Activated CD4-positive, alpha-beta T cell treated with anti-CD3 and anti-CD28 coated beads, Interleukin-2, Interleukin-4, amounts not matched to agents 100 ng/mL and 50 ng/mL, durations not matched to agents 16 hours and 8 hours (primary cell): ENCODE measurements at regions not wholly inside any gene's neighbourhood (a gene's known extent, or its start where the extent isn't known, plus 50 kb on each side); places are given as distances from the start of the nearest gene placed in this dataset.
"Not testable (repeated sequence)": the region's sequence is repeated elsewhere in the genome, so short reads cannot be mapped to it uniquely, and the experiment has no call there.

Experiments used
- DNase-seq: peaks from one replicate; pipeline ENCODE4 v3.0.0-alpha.2; 2020; ENCODE audit warnings: low spot score

DNA sequence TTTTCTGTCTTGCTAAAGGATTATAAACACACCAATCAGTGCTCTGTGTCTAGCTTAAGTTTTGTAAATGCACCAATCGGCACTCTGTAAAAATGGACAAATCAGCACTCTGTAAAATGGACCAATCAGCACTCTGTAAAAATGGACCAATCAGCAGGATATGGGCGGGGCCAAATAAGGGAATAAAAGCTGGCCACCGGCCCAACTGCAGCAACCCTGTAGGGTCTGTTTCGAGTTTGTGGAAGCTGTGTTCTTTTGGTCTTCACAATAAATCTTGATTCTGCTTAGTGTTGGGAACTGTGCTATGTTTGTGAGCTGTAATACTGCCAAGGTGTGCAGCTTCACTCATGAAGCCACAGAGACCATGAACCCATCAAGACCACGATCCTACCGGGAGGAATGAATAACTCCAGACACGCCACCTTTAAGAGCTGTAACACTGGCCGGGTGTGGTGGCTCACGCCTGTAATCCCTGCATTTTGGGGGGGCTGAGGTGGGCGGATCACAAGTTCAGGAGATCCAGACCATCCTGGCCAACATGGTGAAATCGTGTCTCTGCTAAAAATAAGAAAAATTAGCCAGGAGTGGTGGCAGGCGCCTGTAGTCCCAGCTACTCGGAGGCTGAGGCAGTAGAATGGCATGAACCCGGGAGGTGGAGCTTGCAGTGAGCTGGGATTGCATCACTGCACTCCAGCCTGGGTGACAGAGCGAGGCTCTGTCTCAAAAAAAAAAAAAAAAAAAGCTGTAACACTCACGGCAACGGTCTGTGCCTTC lies 133.0 kb upstream of the GDF10 start:
- not testable (repeated sequence) for DNase-seq

GRCh38 chr10:47167591-47167990 lies 132.4 kb upstream of the GDF10 start:
- DNase-seq: no peak

DNA sequence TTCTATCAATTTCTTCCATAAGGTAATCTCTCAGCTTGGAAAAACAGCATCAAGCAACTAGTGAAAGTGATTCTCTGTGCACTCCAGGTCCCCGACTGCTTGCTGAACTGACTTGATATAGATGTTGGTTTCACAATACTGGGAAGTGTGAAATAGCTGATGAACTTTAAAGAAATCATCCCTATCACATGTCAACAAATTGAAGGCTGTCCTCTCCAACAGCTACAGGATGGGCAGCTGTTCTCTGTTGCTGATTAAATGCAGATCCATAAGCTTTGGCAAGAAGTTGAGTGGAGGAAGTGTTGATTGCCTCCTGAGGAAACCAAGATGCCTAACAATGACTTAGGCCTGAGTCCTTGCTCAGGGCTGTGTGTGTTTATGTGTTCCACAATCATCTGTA lies 130.4 kb upstream of the GDF10 start:
- no peak for DNase-seq

- DNase-seq: no peak
Observed at GRCh38 chr10:47173929-47174442, 126.0 kb upstream of the GDF10 start.

DNA sequence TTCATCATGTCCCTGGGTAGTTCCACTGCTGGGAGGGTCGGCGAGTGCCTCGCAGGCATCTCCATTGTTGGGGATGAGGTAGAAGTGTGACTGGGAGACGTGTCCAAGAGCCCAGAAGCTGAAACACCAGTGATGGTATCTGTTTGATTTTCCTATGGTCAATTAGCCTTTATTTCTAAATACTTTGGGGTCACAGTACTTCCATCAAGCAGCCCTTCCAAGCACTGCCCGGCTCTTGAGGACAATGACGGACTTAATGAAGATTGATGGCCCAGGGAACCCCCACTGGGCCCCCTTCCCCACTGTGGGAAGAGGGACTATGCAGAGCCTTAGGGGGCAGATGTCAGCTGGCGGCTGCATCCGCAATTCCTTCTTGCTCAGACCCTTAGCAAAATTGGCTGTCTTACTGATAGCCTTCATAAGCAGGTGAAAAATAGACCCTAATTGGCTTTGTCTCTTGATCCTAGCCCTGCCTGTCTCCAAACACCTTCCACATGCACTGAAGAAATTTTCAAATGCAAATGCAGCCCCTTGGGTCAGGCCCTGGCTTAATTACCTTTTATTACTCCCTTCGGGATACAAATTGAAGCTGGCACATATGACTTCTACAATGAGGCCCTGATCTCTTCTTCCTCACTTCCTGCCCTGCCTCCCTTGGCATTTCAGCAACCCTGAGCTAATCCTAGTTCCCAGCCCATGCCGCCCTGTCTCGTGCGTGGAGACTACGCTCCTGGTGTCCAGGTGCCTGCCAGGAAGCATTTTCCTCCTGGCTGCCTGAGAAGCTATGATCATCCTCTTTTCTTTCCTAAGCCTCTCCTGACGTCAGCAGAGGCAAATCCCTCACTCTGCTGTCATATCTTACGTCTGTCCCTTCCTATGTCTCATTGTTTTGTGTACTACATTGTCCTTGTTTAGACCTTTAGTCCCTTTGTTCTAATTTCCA lies 124.5 kb upstream of the GDF10 start:
- no peak for DNase-seq

DNA sequence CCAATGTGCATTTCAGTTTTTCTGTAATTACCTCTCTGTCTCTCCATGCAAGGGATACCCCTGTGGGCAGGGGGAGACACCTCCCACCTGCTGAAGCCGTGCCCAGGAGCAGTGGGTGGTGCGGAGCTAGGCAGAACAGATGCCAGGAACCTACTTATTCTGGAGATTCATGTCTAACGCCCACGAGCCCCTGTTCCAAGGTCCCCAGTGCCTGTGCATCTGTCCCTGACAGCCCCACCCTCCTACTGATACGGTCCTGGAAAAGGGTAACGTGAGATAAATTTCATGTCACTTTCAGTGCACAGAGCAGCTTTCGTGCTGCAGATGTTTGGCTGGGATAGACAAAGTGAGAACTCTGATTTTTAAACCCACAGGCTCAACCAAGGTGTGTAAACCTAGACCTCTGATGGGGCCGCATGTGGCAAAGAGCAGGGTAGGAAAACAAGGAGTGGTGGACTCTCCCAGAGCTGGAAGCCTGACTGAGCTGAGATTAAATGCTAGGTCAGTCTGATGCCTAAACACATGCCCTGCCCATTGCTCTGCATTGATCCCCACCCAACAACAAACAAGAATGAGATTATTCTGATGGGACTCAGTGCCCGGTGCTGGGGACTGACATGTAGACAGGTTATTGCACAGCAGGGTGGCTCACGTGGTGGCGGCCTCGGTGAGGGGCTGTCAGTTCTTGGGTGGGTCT lies 123.6 kb upstream of the GDF10 start:
- no peak for DNase-seq

DNA sequence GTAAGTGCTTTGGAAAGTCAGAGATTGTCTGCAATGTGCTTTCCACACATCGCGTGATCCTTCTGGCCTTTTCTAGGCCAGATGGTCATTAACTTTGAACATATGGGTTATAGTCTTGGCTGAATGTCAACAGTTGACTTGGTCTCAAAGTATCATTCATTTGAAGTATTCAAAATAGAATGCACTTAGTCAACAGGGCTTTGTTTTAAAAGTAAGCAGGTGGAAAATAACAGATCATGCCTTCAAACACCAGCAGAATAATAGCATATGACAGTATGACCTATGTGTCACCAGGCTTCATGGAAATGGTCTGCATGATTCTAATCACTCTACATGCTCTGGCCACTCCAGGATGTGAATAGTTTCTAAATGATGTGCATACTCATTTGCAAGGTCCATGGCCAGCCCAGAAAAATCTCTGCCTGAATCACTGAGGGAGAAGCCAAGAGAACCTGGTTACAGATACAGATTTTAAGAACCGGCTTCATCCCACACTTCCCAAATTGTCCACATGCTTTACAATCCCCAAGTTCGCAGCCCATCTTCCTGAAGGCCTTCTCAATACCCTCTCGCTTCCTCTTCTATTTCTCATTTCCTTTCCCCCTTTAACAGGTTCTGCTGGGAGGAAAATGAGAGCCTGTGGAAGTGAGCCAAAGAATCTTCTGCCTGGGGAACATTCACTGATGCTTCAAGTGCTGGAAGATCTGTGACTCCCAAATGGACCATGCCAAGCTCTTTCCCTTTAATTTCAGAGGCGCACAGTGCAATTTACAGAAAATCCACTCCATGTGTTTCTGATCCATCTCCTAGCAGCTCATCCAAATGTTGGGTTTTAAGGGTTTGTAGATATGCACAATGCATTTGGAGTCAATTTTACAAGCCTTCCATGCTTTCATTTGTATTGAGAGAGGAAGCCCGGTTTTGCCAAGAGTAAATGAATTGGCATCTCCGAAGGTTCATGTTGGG lies 122.8 kb upstream of the GDF10 start:
- DNase-seq: no peak

DNA sequence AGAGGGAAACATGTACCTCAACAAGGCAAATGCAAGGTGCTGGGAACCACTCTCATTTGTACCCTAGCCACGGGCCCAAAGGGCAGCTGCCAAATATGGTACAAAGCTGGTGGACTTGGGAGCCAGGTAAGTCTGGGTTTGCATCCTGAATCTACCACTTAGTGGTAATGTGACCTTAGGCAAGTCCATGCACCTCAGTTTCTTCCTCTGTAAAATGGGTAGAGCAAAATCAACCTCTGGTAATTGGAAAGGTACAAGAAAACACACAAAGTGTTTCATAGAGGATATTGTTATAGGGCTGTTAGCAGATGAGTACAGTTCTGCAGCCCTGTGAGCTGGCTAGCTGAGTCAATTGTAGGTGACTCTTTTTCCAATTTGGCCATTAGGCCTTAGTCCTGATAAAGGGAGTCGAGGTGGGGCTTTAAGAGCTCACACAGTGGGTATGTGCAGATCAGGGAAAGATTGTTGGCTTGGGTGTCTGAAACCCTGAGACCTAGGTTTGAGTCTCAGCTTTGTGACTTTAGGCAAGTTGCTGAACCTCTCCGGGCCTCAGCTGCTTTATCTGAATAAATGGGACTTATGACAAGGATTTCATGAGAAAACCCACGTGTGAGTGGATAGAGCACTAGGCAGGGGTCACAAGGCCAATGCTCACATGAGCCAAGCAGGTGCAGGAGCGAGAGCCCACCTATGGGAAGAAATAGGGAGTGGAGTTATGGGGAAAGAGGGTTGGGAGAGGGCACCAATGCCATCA lies 121.3 kb upstream of the GDF10 start:
- no peak for DNase-seq

DNA sequence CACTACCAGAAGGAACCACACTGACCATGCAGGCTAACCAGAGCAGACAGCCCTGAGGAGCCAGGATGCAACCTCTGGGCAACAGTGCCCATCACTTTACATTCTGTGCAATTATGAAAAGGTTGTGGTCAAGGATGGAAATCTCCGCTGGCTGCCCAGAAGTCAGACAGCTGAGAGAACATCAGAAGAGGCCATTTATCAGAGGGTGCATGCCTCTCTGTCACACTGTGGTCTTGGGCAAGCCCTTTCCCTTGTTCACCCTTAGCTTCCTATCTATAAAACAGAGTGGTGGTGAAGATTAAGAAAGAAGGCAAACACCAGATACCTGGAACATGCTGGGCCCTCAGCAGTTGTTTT lies 120.7 kb upstream of the GDF10 start:
- no peak for DNase-seq

GRCh38 chr10:47181052-47181849 lies 118.7 kb upstream of the GDF10 start:
- no peak for DNase-seq

DNA sequence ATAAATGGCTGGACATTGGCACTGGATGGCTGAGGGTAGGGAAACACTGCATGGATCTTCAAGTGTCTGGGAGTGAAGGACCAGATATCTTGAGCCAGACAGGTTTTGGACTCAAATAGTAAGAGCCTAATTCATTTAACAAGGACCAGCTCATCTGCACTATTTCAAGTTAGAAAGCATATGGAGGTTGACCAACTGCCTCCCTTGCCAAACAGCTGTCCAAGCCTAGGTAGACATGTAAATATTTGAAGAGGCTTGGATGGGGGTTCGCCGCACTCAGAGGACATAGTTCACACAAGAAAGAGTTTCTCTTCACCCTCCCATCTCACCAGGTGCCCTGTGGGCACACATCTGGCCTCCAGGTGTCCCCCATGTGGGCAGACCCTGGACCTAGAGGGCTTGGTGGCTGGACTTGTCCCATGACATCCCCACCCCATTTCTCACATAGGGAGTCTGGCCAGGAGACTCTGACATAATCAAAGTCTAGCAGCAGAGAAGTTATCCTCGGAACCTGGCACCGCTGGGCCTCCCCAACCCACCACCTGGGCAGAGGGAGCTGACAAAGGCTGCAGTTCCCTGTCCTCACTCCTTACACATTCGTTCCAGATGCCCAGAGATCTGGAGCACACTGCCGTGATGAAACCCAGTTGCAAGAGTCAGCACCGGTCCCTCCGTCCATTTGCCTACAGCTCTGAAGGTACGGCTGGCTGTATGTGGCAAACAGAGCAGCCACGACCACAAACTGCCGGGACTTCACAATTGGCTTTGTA lies 116.9 kb upstream of the GDF10 start:
- DNase-seq: no peak

DNA sequence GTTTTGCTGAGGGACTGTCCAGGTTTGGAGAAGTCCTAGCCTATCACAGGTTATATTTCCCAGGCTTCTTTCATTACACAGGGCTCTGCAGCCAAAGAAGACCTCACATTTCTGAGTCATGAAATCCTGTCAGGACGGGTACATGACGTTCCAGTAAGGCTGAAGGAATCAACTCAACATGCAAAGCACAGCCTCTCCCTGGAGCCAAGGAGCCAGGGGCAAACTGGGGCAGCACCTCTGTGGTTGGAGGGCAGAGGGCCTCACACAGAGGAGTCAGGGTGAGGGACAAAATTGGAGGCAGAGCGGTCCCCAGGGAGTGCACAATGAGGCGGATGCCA lies 116.3 kb upstream of the GDF10 start:
- no peak for DNase-seq

GRCh38 chr10:47184273-47184672 lies 115.7 kb upstream of the GDF10 start:
- DNase-seq: no peak

GRCh38 chr10:47184724-47185330 lies 115.2 kb upstream of the GDF10 start:
- DNase-seq: no peak

DNA sequence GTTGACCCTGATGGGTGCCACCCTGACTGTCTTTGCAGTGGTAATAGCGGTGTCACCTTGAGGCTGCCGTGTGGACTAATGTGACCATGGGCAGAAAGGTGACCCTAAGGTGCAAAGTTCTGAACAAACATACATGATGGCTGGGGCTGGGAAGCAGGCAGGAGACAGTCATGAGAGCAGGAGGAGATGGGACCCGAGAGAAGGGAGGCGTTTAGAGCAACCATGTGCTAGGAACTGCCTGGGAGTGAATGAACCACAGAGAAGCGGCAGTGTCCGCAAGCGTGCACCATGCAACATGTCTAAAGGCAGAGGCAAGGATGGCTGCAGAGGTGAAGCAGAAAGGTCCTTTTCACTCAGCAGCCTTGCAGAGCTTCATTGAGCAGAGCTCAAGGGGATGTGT lies 113.1 kb upstream of the GDF10 start:
- no peak for DNase-seq

DNA sequence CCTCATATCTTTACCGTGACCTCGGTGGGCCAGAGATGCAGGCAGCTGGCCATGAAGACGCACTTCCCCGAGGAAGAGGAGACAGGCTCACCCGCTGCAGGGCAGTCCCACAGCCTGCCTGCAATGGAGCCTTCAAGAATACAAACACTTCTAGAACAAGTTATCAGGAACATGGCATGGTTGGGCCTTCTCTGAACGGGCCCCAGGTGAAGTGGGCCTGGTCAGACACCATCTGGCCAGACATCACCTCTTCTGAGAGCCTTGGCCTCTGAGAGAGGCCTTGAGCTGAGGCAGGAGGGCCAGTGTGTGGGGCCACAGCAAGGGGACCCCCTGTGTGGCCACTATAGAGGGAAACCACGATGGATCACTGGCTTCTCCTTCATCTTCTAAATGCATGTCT lies 112.4 kb upstream of the GDF10 start:
- no peak for DNase-seq

DNA sequence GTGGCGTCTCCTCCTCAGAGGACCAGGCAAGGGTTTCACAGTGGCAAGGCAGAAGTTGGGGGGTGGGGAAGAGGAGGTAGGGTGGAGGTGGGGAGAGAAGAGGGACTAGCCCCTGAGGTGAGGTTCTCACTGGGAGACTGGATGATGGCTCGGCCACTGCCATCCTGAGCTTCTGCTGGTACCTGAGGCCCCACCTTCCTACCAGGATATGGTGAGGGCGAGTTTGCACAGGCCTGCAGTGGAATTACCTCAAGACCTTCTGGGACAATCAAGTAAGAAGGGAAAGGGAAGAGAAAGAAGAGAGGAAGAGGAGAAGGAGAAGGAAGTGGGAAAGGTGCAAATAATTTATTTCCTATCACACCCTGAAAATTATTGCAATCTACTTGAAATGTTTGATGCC lies 111.8 kb upstream of the GDF10 start:
- DNase-seq: no peak

GRCh38 chr10:47189802-47190201 lies 110.2 kb upstream of the GDF10 start:
- no peak for DNase-seq

DNA sequence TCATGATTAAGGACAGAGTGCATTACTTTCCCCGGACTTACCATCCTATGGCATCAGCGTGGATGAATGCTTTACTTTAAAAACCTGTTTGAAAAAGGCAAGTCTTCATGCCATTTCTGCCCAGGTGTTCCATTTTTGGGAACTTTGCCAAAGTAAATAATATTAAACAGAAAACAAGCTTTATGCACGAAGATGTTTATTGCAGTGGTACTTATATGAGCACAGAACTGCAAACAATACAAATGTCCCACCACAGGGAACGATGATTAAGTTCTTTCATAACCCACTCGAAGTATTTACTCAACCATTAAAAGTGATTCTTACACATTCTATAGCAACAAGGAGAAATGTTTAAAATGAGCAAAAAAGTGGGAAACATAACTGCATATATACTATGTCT lies 109.7 kb upstream of the GDF10 start:
- DNase-seq: no peak
